ENCODE measurements at regions not wholly inside any gene's neighbourhood (a gene's known extent, or its start where the extent isn't known, plus 50 kb on each side); places are given as distances from the start of the nearest gene placed in this dataset.

GRCh38 chr16:14344292-14344691, 273.2 kb downstream of the MRTFB start:
- TF ChIP-seq POLR2A (IDR thresholded peaks at IDR 0.05) (no peak), CTCF (IDR thresholded peaks at IDR 0.05) (no peak)
